MM.1S (cell line): ENCODE measurements at regions not wholly inside any gene's neighbourhood (a gene's known extent, or its start where the extent isn't known, plus 50 kb on each side); places are given as distances from the start of the nearest gene placed in this dataset.

Experiments
- DNase-seq: peaks from one replicate; pipeline ENCODE4 v3.0.0-alpha.2; 2015
- H2AFZ ChIP-seq: fragments of 300-600 bp; sonication (generic); 2 replicates; pipeline ENCODE4 v1.6.0; 2016; ENCODE audit warnings: antibody characterized with exemption, low read length
- H3F3A ChIP-seq: fragments of 300-600 bp; sonication (generic); 2 replicates; pipeline ENCODE4 v1.6.1; 2016; ENCODE audit warnings: mild to moderate bottlenecking, antibody characterized with exemption, low read length, moderate library complexity, mixed read lengths; ENCODE audit not compliant: insufficient read depth
- H3K27ac ChIP-seq: fragments of 300-600 bp; sonication (generic); 2 replicates; pipeline ENCODE4 v1.5.1; 2016; ENCODE audit warnings: mild to moderate bottlenecking, low read length
- H3K27me3 ChIP-seq: fragments of 300-600 bp; sonication (generic); replicated peaks from 2 replicates; pipeline ENCODE4 v1.6.0; 2016; ENCODE audit warnings: low read length; ENCODE audit not compliant: insufficient read depth
- H3K36me3 ChIP-seq: fragments of 300-600 bp; sonication (generic); replicated peaks from 2 replicates; pipeline ENCODE4 v1.6.1; 2016; ENCODE audit warnings: mild to moderate bottlenecking, low read length, mixed read lengths; ENCODE audit not compliant: insufficient read depth
- H3K4me1 ChIP-seq: fragments of 300-600 bp; sonication (generic); 2 replicates; pipeline ENCODE4 v1.6.1; 2016; ENCODE audit warnings: low read length, mixed read lengths
- H3K4me2 ChIP-seq: fragments of 300-600 bp; sonication (generic); 2 replicates; pipeline ENCODE4 v1.6.0; 2016; ENCODE audit warnings: low read depth, low read length
- H3K4me3 ChIP-seq: fragments of 300-600 bp; sonication (generic); 2 replicates; pipeline ENCODE4 v1.5.1; 2016; ENCODE audit warnings: low read length, mixed read lengths
- H3K79me2 ChIP-seq: fragments of 300-600 bp; sonication (generic); 2 replicates; pipeline ENCODE4 v1.6.1; 2016; ENCODE audit warnings: mixed run types, low read length, mixed read lengths
- H3K9ac ChIP-seq: fragments of 300-600 bp; sonication (generic); 2 replicates; pipeline ENCODE4 v1.6.1; 2016; ENCODE audit warnings: low read length, mixed read lengths
- H3K9me2 ChIP-seq: fragments of 300-600 bp; sonication (generic); replicated peaks from 2 replicates; pipeline ENCODE4 v1.6.1; 2016; ENCODE audit warnings: mild to moderate bottlenecking, low read length, mixed read lengths; ENCODE audit not compliant: insufficient read depth
- H3K9me3 ChIP-seq: fragments of 300-600 bp; sonication (generic); replicated peaks from 2 replicates; pipeline ENCODE4 v1.6.1; 2016; ENCODE audit warnings: mild to moderate bottlenecking, low read length, mixed read lengths; ENCODE audit not compliant: insufficient read depth
- H4K20me1 ChIP-seq: fragments of 300-600 bp; sonication (generic); 2 replicates; pipeline ENCODE4 v1.6.1; 2016; ENCODE audit warnings: mild to moderate bottlenecking, low read length, moderate library complexity, mixed read lengths; ENCODE audit not compliant: insufficient read depth
- CTCF ChIP-seq: fragments of 300-600 bp; sonication (generic); IDR thresholded peaks from 2 replicates; pipeline ENCODE4 v1.5.1; 2016; ENCODE audit warnings: antibody characterized with exemption, low read length, mixed read lengths
- EZH2 ChIP-seq: fragments of 300-600 bp; sonication (generic); optimal IDR thresholded peaks from 2 replicates; pipeline ENCODE3; 2017; ENCODE audit warnings: low read depth, mild to moderate bottlenecking, antibody characterized with exemption, low read length, mixed read lengths
- EZH2phosphoT487 ChIP-seq: fragments of 300-600 bp; sonication (generic); IDR thresholded peaks from 2 replicates; pipeline ENCODE4 v1.6.1; 2018; ENCODE audit warnings: antibody characterized with exemption, low read length

GRCh38 chr4:103365285-103365684 is 167.1 kb upstream of the CENPE start:
- H3K36me3 ChIP-seq = no peaks in the 10 kb centered on the region
- H3K27ac ChIP-seq = no peak overlapping the region
- no peak for TF ChIP-seq EZH2
- TF ChIP-seq CTCF = no peak
- TF ChIP-seq EZH2phosphoT487 = no peak

DNA sequence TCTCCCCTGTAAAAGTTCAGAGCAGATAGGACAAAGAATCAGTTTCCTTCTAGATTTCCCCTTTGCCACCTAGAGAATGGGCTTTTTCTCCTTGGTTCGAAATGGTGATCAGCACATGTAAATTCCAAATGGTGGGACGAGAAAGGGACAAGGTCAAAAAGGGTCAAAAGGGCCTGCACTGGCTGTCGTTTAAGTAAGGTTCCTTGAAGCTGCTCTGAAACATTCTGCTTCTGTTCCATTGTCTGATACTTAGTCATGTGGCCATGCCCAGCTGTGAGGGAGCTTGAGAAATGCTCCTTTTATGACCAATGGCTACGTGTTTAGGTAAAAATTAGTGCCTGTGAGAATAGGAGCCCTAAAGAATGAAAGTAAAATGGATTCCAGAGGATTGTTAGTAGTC is 165.9 kb upstream of the CENPE start:
- Histone ChIP-seq H4K20me1 (no peaks in the 10 kb centered on the region), H3K27me3 (no peaks in the 10 kb centered on the region), H3K9me2 (no peaks in the 10 kb centered on the region), H3K79me2 (no peaks in the 10 kb centered on the region), H3K27ac (no peak overlapping the region), H3K4me3 (no peak overlapping the region), H3K4me2 (no peak overlapping the region), H3K9me3 (no peaks in the 10 kb centered on the region), H2AFZ (0 out of 2 replicates have a peak overlapping the region, but pooled peaks have one; percentile 6), H3F3A (no peaks in the 10 kb centered on the region), H3K4me1 (no peaks in the 10 kb centered on the region), H3K9ac (no peak overlapping the region), H3K36me3 (no peaks in the 10 kb centered on the region)
- no peak for TF ChIP-seq EZH2phosphoT487
- no peak for TF ChIP-seq CTCF
- TF ChIP-seq EZH2 = no peak
- no peak for DNase-seq

More at GRCh38 chr4:103365285-103365684, 167.1 kb upstream of the CENPE start:
- Histone ChIP-seq H3K4me2 (no peak overlapping the region), H3K27me3 (no peaks in the 10 kb centered on the region), H3K4me1 (no peaks in the 10 kb centered on the region), H3K4me3 (no peak overlapping the region), H3K9me2 (no peaks in the 10 kb centered on the region), H3F3A (no peaks in the 10 kb centered on the region), H4K20me1 (no peaks in the 10 kb centered on the region), H3K9ac (no peak overlapping the region), H3K79me2 (no peaks in the 10 kb centered on the region), H2AFZ (no peak overlapping the region), H3K9me3 (no peaks in the 10 kb centered on the region)
- DNase-seq = no peak

DNA sequence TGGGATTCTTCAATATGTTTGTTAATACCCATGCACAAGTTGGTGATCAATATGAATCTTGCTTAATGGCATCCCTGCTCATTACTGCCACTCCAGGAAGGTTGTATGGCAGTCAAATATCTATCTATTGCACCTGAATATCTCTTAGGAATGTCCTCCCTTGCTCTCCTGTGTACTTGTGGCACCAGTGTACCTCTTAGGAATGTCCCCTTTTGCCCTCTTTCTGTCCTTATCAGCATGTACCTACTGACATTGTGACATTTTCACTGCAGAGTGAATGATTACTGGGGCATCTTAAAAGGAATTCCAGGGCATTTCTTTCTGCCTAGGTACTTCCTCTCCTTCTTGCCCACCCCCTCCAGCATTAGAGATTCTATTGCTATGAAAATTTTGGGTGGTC is 163.8 kb upstream of the CENPE start:
- DNase-seq = no peak
- Histone ChIP-seq H3K9me3 (no peaks in the 10 kb centered on the region), H3K4me1 (no peaks in the 10 kb centered on the region), H3K9ac (no peak overlapping the region), H3K4me3 (no peak overlapping the region), H2AFZ (no peak overlapping the region), H3F3A (no peaks in the 10 kb centered on the region), H3K79me2 (no peaks in the 10 kb centered on the region), H3K27ac (no peak overlapping the region), H4K20me1 (no peaks in the 10 kb centered on the region), H3K4me2 (no peak overlapping the region), H3K9me2 (no peaks in the 10 kb centered on the region), H3K36me3 (no peaks in the 10 kb centered on the region), H3K27me3 (no peaks in the 10 kb centered on the region)
- TF ChIP-seq EZH2phosphoT487 (no peak), CTCF (no peak), EZH2 (no peak)

- H3K4me2 ChIP-seq = no peak overlapping the region
- H3K27ac ChIP-seq = no peak overlapping the region
- H2AFZ ChIP-seq = no peak overlapping the region
- TF ChIP-seq CTCF = no peak
- no peak for TF ChIP-seq EZH2
- no peak for TF ChIP-seq EZH2phosphoT487
- H3K4me1 ChIP-seq = no peaks in the 10 kb centered on the region
- no peaks in the 10 kb centered on the region for H3K79me2 ChIP-seq
- no peaks in the 10 kb centered on the region for H3K9me2 ChIP-seq
- H3K36me3 ChIP-seq = no peaks in the 10 kb centered on the region
- no peaks in the 10 kb centered on the region for H3K27me3 ChIP-seq
- no peak overlapping the region for H3K9ac ChIP-seq
- no peak for DNase-seq
- no peaks in the 10 kb centered on the region for H3F3A ChIP-seq
- no peak overlapping the region for H3K4me3 ChIP-seq
- no peaks in the 10 kb centered on the region for H4K20me1 ChIP-seq
- H3K9me3 ChIP-seq = no peaks in the 10 kb centered on the region
Measured at GRCh38 chr4:103359900-103360299, 161.8 kb upstream of the CENPE start.
